Caco-2 (cell line): ENCODE measurements at regions not wholly inside any gene's neighbourhood (a gene's known extent, or its start where the extent isn't known, plus 50 kb on each side); places are given as distances from the start of the nearest gene placed in this dataset.

Experiments used
- BruUV-seq: library from RNA; stranded (reverse); fragments of 400-500 nt; replicated peaks from 2 replicates; lab custom pipeline; 2021; lab: Mats Ljungman, UMichigan
- CTCF ChIA-PET: fragments of 300-600 bp; sonication (Branson Sonifier 250); formaldehyde crosslinking; loops from one replicate; lab custom pipeline; 2022; ENCODE audit warnings: antibody characterized with exemption; lab: Charles Lee
- POLR2A ChIA-PET: fragments of 300-600 bp; sonication (Branson Sonifier 250); formaldehyde crosslinking; loops from one replicate; lab custom pipeline; 2022; ENCODE audit warnings: antibody characterized with exemption; lab: Charles Lee
- DNase-seq, 2 experiments: peaks; one replicate each; pipeline versions ENCODE4 v3.0.0 to v3.0.0-alpha.2; 2020 to 2022
- H3K27me3 ChIP-seq: replicated peaks from 2 replicates; pipeline ENCODE4 v1.6.0; 2011; ENCODE audit warnings: low read length; ENCODE audit not compliant: control insufficient read depth, insufficient read depth
- H3K36me3 ChIP-seq: 2 replicates; pipeline ENCODE4 v1.5.1; 2011; ENCODE audit warnings: low read length; ENCODE audit not compliant: control insufficient read depth, insufficient read depth
- H3K4me1 ChIP-seq: fragments of 250-450 bp; sonication (Bioruptor Pico); 2 replicates; pipeline ENCODE4 v1.5.1; 2020; ENCODE audit warnings: mild to moderate bottlenecking
- H3K4me3 ChIP-seq: 2 replicates; pipeline ENCODE4 v1.5.1; 2011; ENCODE audit warnings: low read depth, mild to moderate bottlenecking, control low read depth, low read length
- H3K9me3 ChIP-seq: fragments of 250-450 bp; sonication (Bioruptor Pico); 2 replicates; pipeline ENCODE4 v1.5.1; 2020; ENCODE audit warnings: mild to moderate bottlenecking, moderate library complexity
- H3K27ac Mint-ChIP-seq: one replicate; pipeline ENCODE4 v1.8.0; 2022; ENCODE audit warnings: mixed read lengths; ENCODE audit not compliant: unreplicated experiment
- H3K27me3 Mint-ChIP-seq: one replicate; pipeline ENCODE4 v1.8.0; 2022; ENCODE audit warnings: mixed read lengths; ENCODE audit not compliant: insufficient read depth, unreplicated experiment
- H3K36me3 Mint-ChIP-seq: one replicate; pipeline ENCODE4 v1.8.0; 2022; ENCODE audit warnings: mild to moderate bottlenecking, mixed read lengths; ENCODE audit not compliant: insufficient read depth, unreplicated experiment
- H3K4me1 Mint-ChIP-seq: one replicate; pipeline ENCODE4 v1.8.0; 2022; ENCODE audit warnings: low read depth, mixed read lengths; ENCODE audit not compliant: unreplicated experiment
- H3K4me3 Mint-ChIP-seq: one replicate; pipeline ENCODE4 v1.8.0; 2022; ENCODE audit warnings: mild to moderate bottlenecking, moderate library complexity, mixed read lengths; ENCODE audit not compliant: unreplicated experiment
- H3K9me3 Mint-ChIP-seq: one replicate; pipeline ENCODE4 v1.8.0; 2022; ENCODE audit warnings: mixed read lengths; ENCODE audit not compliant: unreplicated experiment
- CTCF ChIP-seq, 2 experiments: fragments of 200-600 bp in 1 of 2; IDR thresholded peaks; 1 replicate in 1 of 2; 2 replicates in 1 of 2; pipeline versions ENCODE4 v1.5.1 to v1.8.0; 2011 to 2022; ENCODE audit warnings: antibody characterized with exemption in 1 of 2, control low read depth in 1 of 2, inconsistent platforms in 1 of 2, low read depth in 1 of 2, low read length in 1 of 2, mild to moderate bottlenecking in 1 of 2, moderate library complexity in 1 of 2; ENCODE audit not compliant: insufficient read depth in 1 of 2, severe bottlenecking in 1 of 2, unreplicated experiment in 1 of 2
- intact Hi-C: fragments of 100-400 bp; cut with micrococcal nuclease; formaldehyde crosslinking; loops from one replicate; pipeline ENCODE4 v1.10.0; 2022; ENCODE audit not compliant: unreplicated experiment

- DNase-seq: no peak
- H3K27me3 ChIP-seq: no peaks in the 10 kb centered on the region; the same call in none of the 2 replicates
- ChIA-PET CTCF (no interaction called here), POLR2A (no interaction called here)
- H3K9me3 ChIP-seq: peaks cover 9% of the 10 kb centered on the region
- Mint-ChIP-seq H3K4me3 (no peak overlapping the region), H3K27me3 (no peaks in the 10 kb centered on the region), H3K36me3 (no peaks in the 10 kb centered on the region), H3K27ac (no peak overlapping the region), H3K9me3 (no peaks in the 10 kb centered on the region), H3K4me1 (no peaks in the 10 kb centered on the region)
- no peaks in the 10 kb centered on the region for H3K36me3 ChIP-seq
- no peak for TF ChIP-seq CTCF (IDR thresholded peaks at IDR 0.05; ENCODE audit: insufficient read depth in 1 of 2, low read depth in 1 of 2, low read length in 1 of 2, severe bottlenecking in 1 of 2, unreplicated experiment in 1 of 2)
- intact Hi-C loops: no loop called here
- H3K4me3 ChIP-seq: no peak overlapping the region
- no peaks in the 10 kb centered on the region for H3K4me1 ChIP-seq
- no TSS peak for BruUV-seq
Measured at GRCh38 chr2:45195916-45196315, 186.7 kb upstream of the SIX2 start.

- Histone ChIP-seq H3K4me3 (no peak overlapping the region), H3K9me3 (peaks cover 9% of the 10 kb centered on the region), H3K36me3 (no peaks in the 10 kb centered on the region), H3K4me1 (no peaks in the 10 kb centered on the region), H3K27me3 (no peaks in the 10 kb centered on the region; the same call in none of the 2 replicates)
- Mint-ChIP-seq H3K4me3 (no peak overlapping the region), H3K27me3 (no peaks in the 10 kb centered on the region), H3K9me3 (no peaks in the 10 kb centered on the region), H3K36me3 (no peaks in the 10 kb centered on the region), H3K27ac (no peak overlapping the region), H3K4me1 (no peaks in the 10 kb centered on the region)
- ChIA-PET CTCF (no interaction called here), POLR2A (interaction anchor here (0.6 kb wide), 1 partner anchor 49 kb away, joined by 3 read pairs; no protein-coding TSS in a partner anchor)
- DNase-seq: no peak
- intact Hi-C loops: no loop called here
- TF ChIP-seq CTCF (IDR thresholded peaks at IDR 0.05; ENCODE audit: insufficient read depth in 1 of 2, low read depth in 1 of 2, low read length in 1 of 2, severe bottlenecking in 1 of 2, unreplicated experiment in 1 of 2): no peak
- no TSS peak for BruUV-seq
Measured at GRCh38 chr2:45194596-45194995, 185.3 kb upstream of the SIX2 start.

- Histone ChIP-seq H3K4me3 (no peak overlapping the region), H3K27me3 (no peaks in the 10 kb centered on the region; the same call in none of the 2 replicates), H3K4me1 (no peaks in the 10 kb centered on the region), H3K36me3 (no peaks in the 10 kb centered on the region), H3K9me3 (peaks cover 7% of the 10 kb centered on the region)
- DNase-seq: no peak
- Mint-ChIP-seq H3K27ac (no peak overlapping the region), H3K4me3 (no peak overlapping the region), H3K9me3 (no peaks in the 10 kb centered on the region), H3K36me3 (no peaks in the 10 kb centered on the region), H3K4me1 (no peaks in the 10 kb centered on the region), H3K27me3 (peaks cover 5% of the 10 kb centered on the region)
- POLR2A ChIA-PET: no interaction called here
- TF ChIP-seq CTCF (IDR thresholded peaks at IDR 0.05; ENCODE audit: insufficient read depth in 1 of 2, low read depth in 1 of 2, low read length in 1 of 2, severe bottlenecking in 1 of 2, unreplicated experiment in 1 of 2): no peak
- BruUV-seq: no TSS peak
- CTCF ChIA-PET: no interaction called here
- intact Hi-C loops: loop anchor here (1.0 kb wide), 1 partner anchor 19 kb away; no protein-coding TSS in a partner anchor
Measured at GRCh38 chr2:45193581-45193980, 184.3 kb upstream of the SIX2 start.
